NCI-H2081 (cell line): ENCODE measurements at regions not wholly inside any gene's neighbourhood (a gene's known extent, or its start where the extent isn't known, plus 50 kb on each side); places are given as distances from the start of the nearest gene placed in this dataset.

Experiments used
- DNase-seq, 2 experiments: peaks; one replicate each; lab custom pipeline; 2025; lab: John Stamatoyannopoulos, UW

- DNase-seq: no peak
Measured at GRCh38 chr3:72022027-72022426, 237.1 kb upstream of the PROK2 start.

DNA sequence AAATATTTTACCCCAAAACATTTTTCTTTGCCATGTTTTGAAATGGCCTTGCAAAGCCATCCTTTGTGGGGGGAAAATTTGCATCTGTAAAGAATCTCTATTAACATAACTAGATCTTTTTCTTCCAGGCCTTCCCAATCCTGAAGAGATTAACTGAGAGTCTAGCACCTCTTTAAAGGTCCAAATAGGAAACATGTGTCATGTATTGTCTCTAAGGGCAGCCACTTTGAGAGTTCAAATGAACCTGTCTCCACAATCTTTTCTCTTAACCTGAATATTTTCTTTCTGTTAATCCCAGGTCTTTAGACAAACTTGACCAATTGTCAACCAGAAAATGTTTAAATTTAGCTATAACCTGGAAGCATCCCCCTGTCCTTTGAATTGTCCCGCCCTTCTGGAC is 236.6 kb upstream of the PROK2 start:
- DNase-seq: no peak

DNA sequence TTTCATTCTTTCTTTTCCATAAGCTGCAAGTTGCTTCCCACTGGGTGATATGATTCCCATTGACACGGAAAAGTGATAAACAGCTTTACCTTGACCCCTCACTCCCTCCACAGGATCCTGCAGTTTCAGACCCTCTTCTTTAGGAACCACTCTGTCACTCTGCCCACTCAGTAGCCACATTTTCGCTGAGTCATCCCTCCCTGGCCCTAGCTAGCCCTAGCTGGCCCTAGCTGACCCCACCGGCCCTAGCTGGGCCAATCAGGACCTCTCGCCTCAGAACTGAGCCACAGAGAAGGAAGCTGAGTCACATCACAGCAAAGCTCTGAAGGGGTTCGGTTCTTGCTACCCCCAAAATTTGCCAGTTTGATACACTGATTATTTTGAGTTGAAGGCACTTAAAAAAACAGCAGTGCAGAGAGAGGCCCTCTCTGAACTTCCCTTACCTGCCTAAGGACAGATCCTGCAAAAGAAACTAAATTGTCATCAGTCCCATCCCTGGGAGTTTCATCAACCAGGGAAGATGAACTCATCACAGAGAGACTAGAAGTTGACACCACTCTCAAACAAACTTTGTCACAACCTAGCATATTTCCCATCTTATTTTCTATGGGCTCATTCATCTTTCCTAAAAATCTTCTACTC is 233.5 kb upstream of the PROK2 start:
- no peak for DNase-seq

DNA sequence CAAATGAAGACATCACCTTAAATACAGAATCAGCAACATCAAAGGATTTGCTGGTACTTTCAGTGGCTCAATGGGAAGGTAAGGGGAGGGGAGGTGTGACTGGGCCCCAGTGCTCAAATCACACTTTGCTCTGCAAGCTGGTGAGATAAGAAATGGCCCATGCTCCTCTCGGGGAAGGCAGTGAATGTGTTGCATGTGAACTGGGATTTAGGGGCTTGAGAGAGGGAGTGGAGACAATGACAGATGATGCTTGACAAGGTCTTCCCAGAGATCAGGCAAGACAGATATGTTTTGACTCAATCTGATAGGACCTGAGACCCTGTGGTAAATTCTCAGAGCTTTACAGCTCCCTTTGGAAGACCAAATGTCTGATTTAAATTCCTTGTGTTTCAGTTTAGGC is 233.0 kb upstream of the PROK2 start:
- DNase-seq: no peak

- no peak for DNase-seq
Measured at GRCh38 chr3:72017311-72017710, 232.4 kb upstream of the PROK2 start.

- DNase-seq: no peak
Measured at GRCh38 chr3:72015463-72015862, 230.5 kb upstream of the PROK2 start.

GRCh38 chr3:72013084-72013483 is 228.1 kb upstream of the PROK2 start:
- DNase-seq: no peak

GRCh38 chr3:72012363-72012762 is 227.4 kb upstream of the PROK2 start:
- no peak for DNase-seq

GRCh38 chr3:72011485-72011884 is 226.5 kb upstream of the PROK2 start:
- no peak for DNase-seq

DNA sequence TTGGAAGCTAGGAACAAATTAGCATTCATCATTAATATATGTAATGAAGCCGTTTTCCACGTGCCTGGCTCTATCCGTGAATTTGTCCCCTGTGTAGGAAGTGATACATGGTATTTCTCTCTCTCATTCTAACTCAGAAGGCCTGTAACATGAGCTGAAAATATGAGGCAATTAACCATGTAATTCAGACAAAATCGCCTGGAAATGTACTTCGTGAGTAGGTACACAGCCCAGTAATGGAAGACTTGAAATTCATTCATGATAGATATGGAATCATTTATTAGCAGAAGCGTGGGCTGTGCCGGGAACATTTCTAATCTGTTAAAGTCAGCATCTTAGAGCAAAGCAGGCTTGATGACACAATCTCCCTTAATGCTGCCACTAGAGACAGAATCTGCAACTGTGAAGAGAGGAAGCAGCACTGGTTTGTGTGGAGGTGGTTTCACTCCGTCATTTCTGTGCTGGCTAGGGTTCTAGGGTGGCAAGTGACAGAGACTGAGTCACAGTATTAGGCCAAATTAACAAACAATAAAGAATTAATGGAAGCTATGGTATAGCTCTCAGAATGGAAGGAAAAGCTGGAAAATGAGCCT is 225.0 kb upstream of the PROK2 start:
- DNase-seq: no peak

GRCh38 chr3:72008226-72008996 is 223.5 kb upstream of the PROK2 start:
- DNase-seq: no peak

DNA sequence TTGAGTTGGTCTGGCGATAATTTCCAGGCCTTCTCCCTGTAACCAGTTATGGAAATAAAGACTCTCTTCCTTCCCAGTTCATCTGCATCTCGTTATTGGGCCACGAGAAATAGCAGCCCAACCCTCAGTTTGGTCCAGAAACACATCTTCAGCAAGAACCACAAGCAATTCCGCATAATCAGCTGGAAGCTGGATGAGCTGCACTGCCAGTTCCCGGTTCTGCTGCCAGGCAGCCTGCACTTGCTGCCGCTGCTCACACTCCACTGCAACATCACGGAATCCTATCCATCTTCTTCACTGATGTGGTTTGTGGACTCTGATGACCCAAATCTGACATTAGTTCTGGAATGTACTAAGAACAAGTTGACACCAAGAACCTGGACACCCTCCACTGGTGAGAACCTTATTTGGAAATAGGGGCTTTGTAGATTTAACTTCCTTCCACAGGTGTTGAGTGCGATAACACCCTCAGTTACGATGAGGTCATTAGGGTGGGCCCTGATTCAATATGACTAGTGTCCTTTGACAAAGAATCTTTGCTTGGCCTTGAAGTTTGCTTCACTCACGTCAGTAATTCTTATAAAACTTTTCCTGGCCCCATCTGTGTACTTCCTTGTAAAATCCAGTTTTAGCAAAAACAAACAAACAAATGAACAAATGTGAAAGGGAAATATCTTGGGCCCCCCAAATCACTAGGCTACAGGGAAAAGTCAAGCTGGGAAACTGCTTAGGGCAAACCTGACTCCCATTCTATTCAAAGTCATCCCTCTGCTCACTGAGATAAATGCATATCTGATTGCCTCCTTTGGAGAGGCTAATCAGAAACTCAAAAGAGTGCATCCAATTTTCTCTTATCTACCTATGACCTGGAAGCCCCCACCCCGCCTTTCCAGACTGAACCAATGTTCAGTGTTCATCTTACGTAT is 221.9 kb upstream of the PROK2 start:
- DNase-seq: no peak

- DNase-seq: no peak
Measured at GRCh38 chr3:72004749-72005292, 219.9 kb upstream of the PROK2 start.

DNA sequence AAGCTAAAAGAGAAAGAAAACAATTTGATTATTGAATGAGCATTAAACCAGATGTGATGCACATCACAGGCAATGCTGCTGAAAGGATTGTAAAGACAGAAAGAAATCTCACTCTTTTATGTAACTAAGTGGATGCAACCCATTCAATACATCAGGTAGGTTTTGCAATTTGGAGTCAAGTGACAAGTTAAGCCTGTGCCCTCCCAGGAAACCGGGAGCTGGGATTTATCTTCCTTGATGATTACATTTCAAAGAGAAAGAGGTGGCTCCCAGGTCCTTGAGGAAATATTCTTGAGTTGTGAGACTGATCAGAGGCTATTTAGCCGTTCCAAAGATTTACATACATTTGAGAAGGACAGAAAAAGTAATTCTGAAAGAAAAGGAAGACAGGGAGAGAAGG is 219.0 kb upstream of the PROK2 start:
- no peak for DNase-seq

- DNase-seq: no peak
Measured at GRCh38 chr3:72001758-72002157, 216.8 kb upstream of the PROK2 start.

GRCh38 chr3:71998995-71999673 is 214.2 kb upstream of the PROK2 start:
- DNase-seq: no peak

DNA sequence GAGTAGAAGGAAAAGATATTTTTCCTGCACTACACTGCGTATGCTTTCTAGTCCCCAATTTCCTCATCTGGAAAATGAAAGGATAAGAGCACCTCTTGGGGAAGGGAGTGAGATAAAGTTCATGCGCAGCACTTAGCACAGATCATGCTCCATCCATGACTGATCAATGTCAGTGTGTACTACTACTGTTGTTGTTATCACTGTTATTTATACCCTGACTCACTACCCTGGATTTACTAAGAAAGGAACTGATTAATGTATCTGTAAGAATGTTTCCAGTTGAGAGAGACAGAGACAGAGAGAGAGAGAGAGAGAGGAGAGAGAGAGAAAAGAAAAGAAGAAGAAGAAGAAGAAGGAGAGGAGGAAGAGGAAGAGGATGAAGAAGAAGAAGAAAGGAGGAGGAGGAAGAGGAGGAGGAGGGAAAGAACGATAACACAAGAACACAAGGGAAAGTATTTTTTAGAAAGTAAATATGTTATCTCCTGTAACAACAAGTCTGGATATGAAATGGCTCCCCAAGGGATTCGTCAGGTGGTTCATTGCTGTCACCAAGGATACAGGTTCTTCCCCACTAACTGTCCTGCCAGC is 212.2 kb upstream of the PROK2 start:
- no peak for DNase-seq

GRCh38 chr3:71994906-71995305 is 210.0 kb upstream of the PROK2 start:
- DNase-seq: no peak

DNA sequence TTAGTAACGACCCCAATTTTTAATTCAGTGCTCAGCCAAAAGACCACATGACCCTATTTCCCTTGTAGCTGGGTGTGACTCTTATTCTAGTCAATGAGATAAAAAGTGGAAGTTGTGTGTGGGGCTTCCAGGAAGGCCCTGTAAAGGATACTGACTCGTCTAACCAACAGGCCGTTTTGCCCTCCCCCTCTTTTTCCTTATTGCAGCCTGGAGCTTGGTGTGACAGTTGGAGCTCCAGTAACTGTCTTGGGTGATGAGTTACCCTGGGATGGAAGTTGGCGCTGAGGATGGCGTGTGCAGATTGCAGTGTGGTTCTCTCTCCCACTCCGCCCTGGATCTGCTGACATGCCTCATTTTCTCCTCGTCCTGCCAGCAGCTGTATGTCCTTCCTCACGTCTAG is 209.3 kb upstream of the PROK2 start:
- DNase-seq: no peak

DNA sequence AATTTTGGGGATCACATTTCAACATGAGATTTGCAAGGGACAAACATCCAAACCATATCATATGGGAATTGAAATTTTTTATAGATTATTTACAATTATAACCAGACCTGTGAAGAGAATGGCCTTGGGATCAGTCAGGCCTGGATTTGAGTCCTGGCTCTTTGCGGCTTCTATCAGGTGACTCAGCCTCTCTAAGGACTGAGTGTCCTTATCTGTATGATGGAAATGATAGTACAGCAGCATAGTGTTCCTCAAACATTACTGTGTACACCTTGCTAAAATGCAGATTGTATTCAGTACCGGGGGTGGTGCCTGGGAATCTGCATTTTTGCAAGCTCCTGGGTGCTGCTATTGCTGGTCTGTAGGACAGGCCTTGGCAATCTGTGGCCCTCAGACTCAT is 206.7 kb upstream of the PROK2 start:
- DNase-seq: no peak

GRCh38 chr3:71991046-71991445 is 206.1 kb upstream of the PROK2 start:
- no peak for DNase-seq
